Frontal cortex (tissue), 3 donors: ENCODE measurements at regions not wholly inside any gene's neighbourhood (a gene's known extent, or its start where the extent isn't known, plus 50 kb on each side); places are given as distances from the start of the nearest gene placed in this dataset.
"Not testable (repeated sequence)": the region's sequence is repeated elsewhere in the genome, so short reads cannot be mapped to it uniquely, and the experiment has no call there.

ENCODE experiments used
- DNase-seq, 2 donors: peaks; one replicate each; pipeline ENCODE4 v3.0.0; 2012; ENCODE audit warnings: low spot score in 2 of 2
- FAIRE-seq: peaks from 2 replicates; lab custom pipeline; 2012; peaks lifted over from hg19 to GRCh38; lab: Jason Lieb, UNC
- donor health status: control.
- donor health status: control.
- donor health status: control.

- no peak for FAIRE-seq
Observed at GRCh38 chr2:184215745-184216144, 382.6 kb upstream of the ZNF804A start.

DNA sequence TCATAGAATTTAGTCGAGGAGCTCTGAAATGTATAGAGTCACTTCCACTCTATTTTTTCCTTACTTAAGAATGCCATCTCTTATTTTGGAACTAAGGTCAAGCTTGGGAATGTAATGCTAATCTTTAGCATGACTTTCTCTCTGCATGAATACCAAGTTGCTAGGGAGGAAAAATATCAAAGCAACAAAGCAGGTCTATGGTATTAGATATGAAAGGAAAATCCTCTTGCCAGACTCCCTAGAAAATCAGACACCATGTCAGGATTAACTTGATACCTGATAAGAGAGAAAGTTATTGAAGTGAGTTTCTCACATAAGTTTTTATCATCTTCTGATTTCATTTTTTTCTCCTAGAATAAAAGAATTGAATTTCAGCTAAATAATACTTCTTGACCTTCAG lies 341.7 kb upstream of the ZNF804A start:
- no peak for DNase-seq
- FAIRE-seq = no peak

More at GRCh38 chr2:184215745-184216144, 382.6 kb upstream of the ZNF804A start:
- DNase-seq = no peak

- no peak for FAIRE-seq
- DNase-seq = no peak
Observed at GRCh38 chr2:184261331-184261730, 337.0 kb upstream of the ZNF804A start.

DNA sequence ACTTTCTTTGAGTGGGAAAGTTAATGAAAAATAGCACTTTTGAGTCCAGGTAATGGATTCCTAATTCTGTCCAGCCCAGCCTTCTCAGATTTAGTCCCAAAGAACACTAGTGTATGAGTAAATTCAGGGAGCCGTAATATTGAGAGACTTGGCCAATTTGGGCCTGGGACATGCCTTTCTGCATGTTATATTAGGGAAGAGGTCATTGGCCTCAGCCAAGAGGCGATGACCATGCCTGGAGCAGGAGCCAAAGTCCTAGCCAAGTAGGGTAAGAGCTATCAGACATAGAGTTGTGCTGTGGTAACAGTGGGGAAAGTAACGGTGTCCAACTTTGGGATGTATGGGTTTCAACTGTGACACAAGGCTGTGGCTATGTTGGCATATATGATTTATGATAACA lies 336.5 kb upstream of the ZNF804A start:
- DNase-seq (no peak), FAIRE-seq (no peak)

DNA sequence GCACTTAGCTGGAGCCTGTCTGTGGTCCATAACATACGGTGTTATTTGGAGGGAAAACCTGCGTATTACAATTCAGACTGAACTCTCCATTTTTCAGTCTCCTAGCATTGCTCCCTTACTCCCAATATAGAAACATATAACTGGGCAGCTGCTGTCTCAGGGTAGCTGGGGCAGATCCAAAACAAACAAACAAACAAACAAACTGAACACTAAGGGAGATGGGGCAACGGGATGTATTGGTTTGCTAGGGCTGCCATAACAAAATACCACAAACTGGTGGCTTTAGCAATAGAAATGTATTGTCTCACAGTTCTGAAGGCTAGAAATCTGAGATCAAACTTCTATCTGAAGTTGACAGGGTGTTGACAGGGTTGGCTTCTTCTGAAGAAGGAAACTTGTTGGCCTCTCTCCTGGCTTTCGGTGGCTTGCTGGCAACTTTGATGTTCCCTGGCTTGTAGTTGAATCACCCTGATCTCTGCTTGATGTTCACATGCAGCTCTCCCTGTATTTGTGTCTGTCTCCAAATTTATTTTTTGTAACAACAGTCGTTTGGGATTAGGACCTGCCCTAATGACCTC lies 329.3 kb upstream of the ZNF804A start:
- FAIRE-seq (no peak), DNase-seq (no peak)

- FAIRE-seq (no peak), DNase-seq (no peak)
Observed at GRCh38 chr2:184270660-184271059, 327.7 kb upstream of the ZNF804A start.

- FAIRE-seq = no peak
- DNase-seq = no peak
Observed at GRCh38 chr2:184272056-184272455, 326.3 kb upstream of the ZNF804A start.

DNA sequence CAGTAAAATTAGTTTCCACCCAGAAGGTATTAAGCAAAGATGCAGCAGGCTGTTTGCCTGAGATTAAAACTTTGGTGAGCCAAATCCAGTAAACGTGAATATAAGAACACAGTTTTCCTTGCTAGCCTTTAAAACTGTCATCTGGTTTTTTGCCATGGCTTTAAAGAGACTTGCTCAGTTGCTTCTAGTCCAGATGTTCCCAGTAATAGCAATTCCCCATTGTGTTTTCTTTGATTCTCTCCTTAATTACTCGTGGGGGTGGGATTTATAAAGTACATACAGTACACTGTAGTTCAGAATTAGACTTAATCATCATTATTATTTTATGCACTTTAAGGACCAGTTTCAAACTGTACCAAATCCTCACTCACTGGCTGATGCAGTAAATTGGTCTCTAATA lies 303.5 kb upstream of the ZNF804A start:
- DNase-seq = no peak
- no peak for FAIRE-seq

GRCh38 chr2:184297085-184297484 lies 301.2 kb upstream of the ZNF804A start:
- DNase-seq (no peak), FAIRE-seq (no peak)

DNA sequence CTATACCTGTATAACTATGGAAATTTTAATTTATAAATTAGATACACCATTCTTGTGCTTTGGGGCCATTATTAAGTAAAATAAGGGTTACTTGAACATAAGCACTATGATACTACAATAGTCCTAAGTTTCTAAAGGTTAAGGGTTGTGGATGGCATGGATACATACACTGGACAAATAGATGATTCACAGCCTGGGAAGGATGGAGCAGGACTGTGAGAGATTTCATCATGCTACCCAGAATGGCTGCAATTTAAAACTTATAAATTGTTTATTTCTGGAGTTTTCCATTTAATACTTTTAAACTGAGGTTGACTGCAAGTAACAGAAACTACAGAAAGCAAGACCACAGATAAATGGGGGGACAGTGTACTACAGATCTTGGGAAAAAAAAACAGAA lies 295.8 kb upstream of the ZNF804A start:
- no peak for DNase-seq

DNA sequence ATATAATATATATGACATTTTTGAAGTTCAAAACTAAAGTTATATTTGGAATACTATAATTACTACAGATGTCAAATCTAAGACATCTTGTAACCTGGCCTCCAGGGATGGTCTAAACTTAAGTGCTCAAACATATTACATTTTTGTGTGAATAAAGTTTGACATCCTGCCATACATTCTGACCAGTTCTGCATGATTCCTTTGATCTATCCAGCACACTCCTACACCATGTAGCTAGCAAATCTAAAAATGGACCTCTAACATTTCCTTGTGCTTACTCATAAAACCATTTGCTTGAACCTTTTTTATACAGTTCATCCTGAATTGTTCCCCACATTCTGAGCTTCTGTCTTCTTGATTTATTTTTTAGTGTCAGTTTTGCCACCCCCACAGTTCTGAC lies 294.3 kb upstream of the ZNF804A start:
- no peak for FAIRE-seq
- no peak for DNase-seq

More for the DNA sequence above, 295.8 kb upstream of the ZNF804A start:
- no peak for FAIRE-seq

GRCh38 chr2:184305105-184305504 lies 293.2 kb upstream of the ZNF804A start:
- FAIRE-seq = no peak

DNA sequence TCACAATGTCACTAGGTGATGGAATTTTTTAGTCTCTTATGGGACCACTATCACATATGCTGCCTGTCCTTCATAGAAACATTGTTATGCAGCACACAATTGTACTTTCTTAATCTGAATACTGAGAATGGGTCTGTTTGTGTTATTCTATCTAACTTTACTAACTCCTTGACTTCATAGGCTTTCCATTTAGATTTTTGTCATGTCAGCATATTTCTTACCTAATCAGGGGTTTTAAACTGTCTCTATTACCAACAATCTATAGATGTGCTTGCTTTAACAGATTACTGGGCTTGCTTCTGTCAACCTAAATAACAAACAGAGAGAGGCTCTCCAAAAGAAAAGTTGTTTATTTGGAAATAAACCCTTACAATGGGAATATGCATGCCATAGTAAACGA lies 289.6 kb upstream of the ZNF804A start:
- no peak for FAIRE-seq

More at GRCh38 chr2:184305105-184305504, 293.2 kb upstream of the ZNF804A start:
- no peak for DNase-seq

GRCh38 chr2:184312970-184313369 lies 285.4 kb upstream of the ZNF804A start:
- DNase-seq = no peak
- no peak for FAIRE-seq

More for the DNA sequence above, 289.6 kb upstream of the ZNF804A start:
- DNase-seq = no peak

- FAIRE-seq = no peak
Observed at GRCh38 chr2:184314829-184315228, 283.5 kb upstream of the ZNF804A start.

DNA sequence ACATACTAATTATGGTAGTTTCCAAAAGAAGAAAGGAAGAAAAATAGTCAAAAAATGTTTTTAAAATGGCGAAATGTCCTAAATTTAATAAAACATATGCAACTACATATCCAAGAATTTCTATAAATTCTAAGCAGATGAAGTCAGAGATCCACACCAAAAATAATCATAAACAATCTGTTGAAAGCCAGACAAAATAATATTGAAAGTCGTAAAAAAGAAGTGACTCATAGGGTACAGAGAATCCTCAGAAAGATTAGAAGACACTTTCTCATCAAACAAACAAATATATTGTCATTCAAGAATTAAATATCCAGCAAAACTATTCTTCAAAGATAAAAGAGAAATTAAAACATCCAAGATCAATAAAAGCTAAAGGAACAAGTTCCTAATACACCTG lies 281.4 kb upstream of the ZNF804A start:
- FAIRE-seq (no peak), DNase-seq (no peak)

More at GRCh38 chr2:184314829-184315228, 283.5 kb upstream of the ZNF804A start:
- DNase-seq = no peak

- DNase-seq (no peak), FAIRE-seq (no peak)
Observed at GRCh38 chr2:184322615-184323014, 275.7 kb upstream of the ZNF804A start.

DNA sequence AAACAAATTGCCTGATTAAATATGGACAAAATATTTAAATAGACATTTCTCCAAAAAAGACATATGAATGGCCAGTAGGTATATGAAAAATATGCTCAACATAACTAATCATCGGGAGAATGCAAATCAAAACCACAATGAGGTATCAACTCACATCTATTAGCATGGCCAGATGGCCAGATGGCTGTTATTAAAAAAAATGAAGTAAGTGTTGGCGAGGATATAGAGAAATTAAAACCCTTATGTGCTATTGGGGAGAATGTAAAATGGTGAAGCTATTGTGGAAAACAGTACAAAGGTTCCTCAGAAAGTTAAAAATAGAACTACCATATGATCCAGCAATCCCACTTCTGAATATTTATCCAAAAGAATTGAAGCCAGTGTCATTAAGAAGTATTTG lies 272.3 kb upstream of the ZNF804A start:
- FAIRE-seq = no peak
- no peak for DNase-seq

GRCh38 chr2:184327805-184328204 lies 270.5 kb upstream of the ZNF804A start:
- DNase-seq = not testable (repeated sequence)

DNA sequence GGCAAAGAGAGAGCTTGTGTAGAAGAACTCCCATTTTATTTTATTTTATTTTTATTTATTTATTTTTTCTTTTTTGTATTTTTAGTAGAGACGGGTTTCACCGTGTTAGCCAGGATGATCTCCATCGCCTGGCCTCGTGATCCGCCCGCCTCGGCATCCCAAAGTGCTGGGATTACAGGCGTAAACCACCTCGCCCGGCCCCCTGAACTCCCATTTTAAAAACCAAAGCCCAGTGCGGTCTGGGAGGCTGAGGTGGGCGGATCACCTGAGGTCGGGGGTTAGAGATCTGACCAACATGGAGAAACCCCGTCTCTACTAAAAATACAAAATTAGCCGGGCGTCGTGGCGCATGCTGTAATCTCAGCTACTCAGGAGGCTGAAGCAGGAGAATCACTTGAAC lies 267.8 kb upstream of the ZNF804A start:
- not testable (repeated sequence) for DNase-seq

More at GRCh38 chr2:184327805-184328204, 270.5 kb upstream of the ZNF804A start:
- not testable (repeated sequence) for FAIRE-seq

DNA sequence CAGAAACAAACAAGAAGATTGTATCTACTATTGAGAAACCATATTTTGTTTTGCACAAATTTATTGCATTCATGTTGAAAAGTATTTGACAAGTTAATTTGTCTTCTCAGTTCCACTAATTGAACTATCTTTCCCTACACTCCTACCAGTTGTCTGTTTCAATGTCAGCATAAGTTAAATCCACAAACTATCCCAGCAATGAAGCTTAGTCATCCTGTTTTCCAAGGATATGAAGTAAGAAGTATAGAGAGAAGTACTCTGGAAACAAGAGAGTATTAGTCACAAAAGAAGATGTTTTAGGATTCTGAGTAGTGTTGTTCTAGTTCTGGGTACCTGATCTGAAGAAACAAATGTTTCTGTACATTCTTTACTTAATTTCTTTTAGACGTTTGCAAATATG lies 261.6 kb upstream of the ZNF804A start:
- FAIRE-seq (no peak), DNase-seq (no peak)

More for the DNA sequence above, 267.8 kb upstream of the ZNF804A start:
- not testable (repeated sequence) for FAIRE-seq

- no peak for DNase-seq
Observed at GRCh38 chr2:184338771-184339170, 259.6 kb upstream of the ZNF804A start.

More at GRCh38 chr2:184338771-184339170, 259.6 kb upstream of the ZNF804A start:
- FAIRE-seq = no peak
